Common myeloid progenitor, CD34-positive (primary cell): ENCODE measurements at regions not wholly inside any gene's neighbourhood (a gene's known extent, or its start where the extent isn't known, plus 50 kb on each side); places are given as distances from the start of the nearest gene placed in this dataset.
A peak's percentile ranks its signal among the peaks of the same experiment; 100 is the strongest.
"Not testable (repeated sequence)": the region's sequence is repeated elsewhere in the genome, so short reads cannot be mapped to it uniquely, and the experiment has no call there.

Source experiments
- CTCF ChIA-PET: fragments of 350-600 bp; sonication (Branson Sonifier 250); formaldehyde crosslinking; loops from one replicate; lab custom pipeline; 2021; ENCODE audit warnings: antibody characterized with exemption; lab: Charles Lee
- POLR2A ChIA-PET: fragments of 350-600 bp; sonication (Branson Sonifier 250); formaldehyde crosslinking; loops from one replicate; lab custom pipeline; 2021; ENCODE audit warnings: antibody characterized with exemption; lab: Charles Lee
- DNase-seq, 3 donors: peaks; one replicate each; pipeline versions ENCODE4 v3.0.0 to v3.0.0-alpha.2; 2013
- H3K27ac ChIP-seq, 2 experiments: 1 replicate in 1 of 2; 2 replicates in 1 of 2; pipeline ENCODE4 v1.7.0; 2013; ENCODE audit warnings: inconsistent platforms in 2 of 2, low read length in 2 of 2, mild to moderate bottlenecking in 2 of 2, low read depth in 1 of 2, moderate library complexity in 1 of 2; ENCODE audit not compliant: severe bottlenecking in 2 of 2, insufficient read depth in 1 of 2, poor library complexity in 1 of 2
- H3K27me3 ChIP-seq, 5 experiments: replicated peaks in 2 of 5; 1 replicate in 3 of 5; 2 replicates in 2 of 5; pipeline versions ENCODE4 v1.6.1 to v1.7.0; 2013; ENCODE audit warnings: low read length in 4 of 5, mild to moderate bottlenecking in 2 of 5, moderate library complexity in 2 of 5, inconsistent platforms in 1 of 5; ENCODE audit not compliant: insufficient read depth in 5 of 5, control insufficient read depth in 4 of 5
- H3K36me3 ChIP-seq, 4 experiments: 1 replicate in 2 of 4; 2 replicates in 2 of 4; pipeline versions ENCODE4 v1.6.1 to v1.7.0; 2013; ENCODE audit warnings: low read length in 3 of 4, control low read depth in 1 of 4, mild to moderate bottlenecking in 1 of 4; ENCODE audit not compliant: control insufficient read depth in 4 of 4, insufficient read depth in 4 of 4
- H3K4me1 ChIP-seq, 4 experiments: 1 replicate in 3 of 4; 2 replicates in 1 of 4; pipeline versions ENCODE4 v1.6.1 to v1.7.1; 2013; ENCODE audit warnings: low read length in 3 of 4, mild to moderate bottlenecking in 3 of 4, control low read depth in 1 of 4, inconsistent platforms in 1 of 4, moderate library complexity in 1 of 4; ENCODE audit not compliant: control insufficient read depth in 4 of 4, insufficient read depth in 4 of 4; ENCODE audit errors: control extremely low read depth in 1 of 4
- H3K4me3 ChIP-seq, 7 experiments: 1 replicate in 4 of 7; 2 replicates in 3 of 7; pipeline versions ENCODE4 v1.5.1 to v1.7.0; 2013; ENCODE audit warnings: mild to moderate bottlenecking in 7 of 7, low read length in 6 of 7, moderate library complexity in 6 of 7, inconsistent platforms in 2 of 7, low read depth in 2 of 7, control low read depth in 1 of 7; ENCODE audit not compliant: insufficient read depth in 4 of 7, control insufficient read depth in 1 of 7; ENCODE audit errors: extremely low read depth in 1 of 7
- H3K9me3 ChIP-seq, 5 experiments: 1 replicate in 4 of 5; 2 replicates in 1 of 5; pipeline versions ENCODE4 v1.6.1 to v1.7.1; 2013; ENCODE audit warnings: low read length in 4 of 5, mild to moderate bottlenecking in 2 of 5, inconsistent platforms in 1 of 5, low read depth in 1 of 5, moderate library complexity in 1 of 5; ENCODE audit not compliant: control insufficient read depth in 4 of 5, insufficient read depth in 2 of 5; ENCODE audit errors: control extremely low read depth in 1 of 5
- WGBS: methylation state at CpG from one replicate; pipeline ENCODE4 v1.1.5; 2013; ENCODE audit not compliant: insufficient coverage; 5-methylcytosine and 5-hydroxymethylcytosine counted together

DNA sequence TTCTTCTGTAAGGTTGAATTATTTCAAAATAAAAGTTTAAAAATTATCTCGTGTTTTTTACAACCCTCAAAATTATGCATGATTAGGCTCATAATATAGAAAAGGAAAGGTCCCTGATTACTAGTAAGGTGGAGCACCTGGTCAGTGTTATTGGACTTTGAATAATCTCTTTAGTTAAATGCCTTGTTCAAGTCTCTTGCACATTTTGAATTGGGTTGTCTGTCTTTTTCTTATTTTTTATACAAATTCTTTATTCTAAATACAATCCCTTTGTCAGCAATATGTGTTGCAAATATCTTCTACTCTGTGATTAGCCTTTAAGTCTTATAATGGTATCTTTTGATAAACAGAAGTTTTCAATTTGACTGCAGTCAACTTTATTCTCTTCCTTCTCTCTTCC lies 100.7 kb upstream of the TNFSF4 start:
- WGBS, result no CpG with 5 or more reads among the region's 1 CpG
- no peak overlapping the region for H3K4me3 ChIP-seq
- DNase-seq, result no peak
- H3K27ac ChIP-seq, result no peak overlapping the region
- peaks cover 0 to 5% (median 0%) of the 10 kb centered on the region in 4 experiments for H3K4me1 ChIP-seq
- H3K36me3 ChIP-seq, result no peaks in the 10 kb centered on the region
- H3K27me3 ChIP-seq, result no peaks in the 10 kb centered on the region
- peaks cover 0 to 7% (median 0%) of the 10 kb centered on the region in 5 experiments for H3K9me3 ChIP-seq
- ChIA-PET POLR2A (no interaction called here), CTCF (no interaction called here)

DNA sequence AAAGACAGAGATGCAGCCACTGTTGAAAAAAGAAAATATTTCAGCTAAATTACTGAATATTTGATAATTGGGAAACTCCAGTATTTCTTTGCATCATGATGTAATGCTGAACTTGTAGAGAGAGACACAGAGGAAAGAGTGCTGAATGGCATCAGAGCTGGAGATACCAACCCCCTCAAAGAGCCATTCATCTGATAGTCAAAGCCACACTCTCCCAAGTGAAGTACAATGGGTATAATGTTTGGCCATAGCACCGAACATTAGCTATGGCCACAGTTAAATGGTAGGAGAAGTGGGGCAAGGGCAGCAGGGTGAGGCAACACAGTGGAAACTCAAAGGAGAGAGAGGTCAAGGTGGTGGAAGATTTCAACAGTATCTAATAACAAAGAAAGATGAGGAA lies 107.5 kb upstream of the TNFSF4 start:
- H3K4me1 ChIP-seq, result no peaks in the 10 kb centered on the region
- H3K27me3 ChIP-seq, result no peaks in the 10 kb centered on the region
- H3K27ac ChIP-seq, result no peak overlapping the region
- DNase-seq, result no peak
- H3K4me3 ChIP-seq, result no peak overlapping the region
- POLR2A ChIA-PET, result no interaction called here
- no peaks in the 10 kb centered on the region for H3K36me3 ChIP-seq
- WGBS, result 88% methylated on average over 1 of the region's 1 CpG
- CTCF ChIA-PET, result no interaction called here
- peaks cover 0 to 2% (median 0%) of the 10 kb centered on the region in 5 experiments for H3K9me3 ChIP-seq

DNA sequence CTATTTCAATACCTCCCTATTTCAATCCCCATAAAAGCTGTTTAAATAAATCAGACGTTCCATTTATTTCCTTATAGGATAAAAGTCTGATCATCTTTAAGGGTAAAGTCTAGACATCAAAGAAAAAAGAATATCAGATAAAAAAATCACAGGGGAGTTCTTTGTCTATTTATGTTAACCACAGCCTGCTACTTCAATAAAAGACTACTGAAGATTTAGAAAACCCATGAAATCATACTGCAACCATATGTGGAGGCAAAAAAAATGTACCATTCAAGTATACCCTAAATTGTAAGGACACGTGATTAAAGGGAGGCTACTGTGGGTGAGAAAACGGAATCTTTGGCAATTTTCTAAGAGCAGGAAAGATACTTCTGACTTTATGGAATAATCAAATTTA lies 108.2 kb upstream of the TNFSF4 start:
- no peaks in the 10 kb centered on the region for H3K4me1 ChIP-seq
- no CpG with 5 or more reads among the region's 3 CpGs for WGBS
- no peaks in the 10 kb centered on the region for H3K27me3 ChIP-seq
- H3K36me3 ChIP-seq, result no peaks in the 10 kb centered on the region
- H3K27ac ChIP-seq, result no peak overlapping the region
- CTCF ChIA-PET, result no interaction called here
- DNase-seq, result no peak
- peaks cover 0 to 2% (median 0%) of the 10 kb centered on the region in 5 experiments for H3K9me3 ChIP-seq
- H3K4me3 ChIP-seq, result no peak overlapping the region
- POLR2A ChIA-PET, result no interaction called here

DNA sequence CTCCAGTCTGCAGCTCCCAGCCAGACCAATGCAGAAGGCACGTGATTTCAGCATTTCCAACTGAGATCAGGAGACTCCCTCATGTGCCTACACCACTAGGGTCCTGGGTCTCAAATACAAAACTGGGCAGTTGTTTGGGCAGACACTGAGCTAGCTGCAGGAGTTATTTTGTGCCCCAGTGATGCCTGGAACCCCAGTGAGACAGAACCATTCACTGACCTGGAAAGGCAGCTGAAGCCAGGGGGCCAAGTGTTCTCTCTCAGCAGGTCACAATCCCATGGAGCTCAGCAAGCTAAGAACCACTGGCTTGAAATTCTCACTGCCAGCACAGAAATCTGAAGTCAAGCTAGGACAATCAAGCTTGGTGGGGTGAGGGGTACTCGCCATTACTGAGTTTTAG lies 111.7 kb upstream of the TNFSF4 start:
- POLR2A ChIA-PET, result no interaction called here
- no peak overlapping the region for H3K27ac ChIP-seq
- H3K9me3 ChIP-seq, result peaks cover 0 to 2% (median 0%) of the 10 kb centered on the region in 5 experiments
- H3K36me3 ChIP-seq, result no peaks in the 10 kb centered on the region
- CTCF ChIA-PET, result interaction anchor here (0.6 to 1.1 kb wide), 2 partner anchors 18 to 508 kb away, joined by 3 to 4 read pairs; no protein-coding TSS in a partner anchor
- DNase-seq, result no peak
- H3K4me3 ChIP-seq, result no peak overlapping the region
- no peaks in the 10 kb centered on the region for H3K4me1 ChIP-seq
- no peaks in the 10 kb centered on the region for H3K27me3 ChIP-seq
- 100% methylated on average over 2 of the region's 2 CpGs for WGBS

DNA sequence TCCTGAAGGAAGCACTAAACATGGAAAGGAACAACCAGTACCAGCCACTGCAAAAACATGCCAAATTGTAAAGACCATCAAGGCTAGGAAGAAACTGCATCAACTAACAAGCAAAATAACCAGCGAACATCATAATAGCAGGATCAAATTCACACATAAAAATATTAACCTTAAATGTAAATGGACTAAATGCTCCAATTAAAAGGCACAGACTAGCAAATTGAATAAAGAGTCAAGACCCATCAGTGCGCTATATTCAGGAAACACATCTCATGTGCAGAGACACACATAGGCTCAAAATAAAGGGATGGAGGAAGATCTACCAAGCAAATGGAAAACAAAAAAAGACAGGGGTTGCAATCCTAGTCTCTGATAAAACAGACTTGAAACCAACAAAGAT lies 117.2 kb upstream of the TNFSF4 start:
- H3K4me3 ChIP-seq, H3K27me3 ChIP-seq, H3K27ac ChIP-seq, CTCF ChIA-PET, DNase-seq, POLR2A ChIA-PET, H3K9me3 ChIP-seq, H3K36me3 ChIP-seq, H3K4me1 ChIP-seq: not testable (repeated sequence)
- no CpG with 5 or more reads among the region's 2 CpGs for WGBS

DNA sequence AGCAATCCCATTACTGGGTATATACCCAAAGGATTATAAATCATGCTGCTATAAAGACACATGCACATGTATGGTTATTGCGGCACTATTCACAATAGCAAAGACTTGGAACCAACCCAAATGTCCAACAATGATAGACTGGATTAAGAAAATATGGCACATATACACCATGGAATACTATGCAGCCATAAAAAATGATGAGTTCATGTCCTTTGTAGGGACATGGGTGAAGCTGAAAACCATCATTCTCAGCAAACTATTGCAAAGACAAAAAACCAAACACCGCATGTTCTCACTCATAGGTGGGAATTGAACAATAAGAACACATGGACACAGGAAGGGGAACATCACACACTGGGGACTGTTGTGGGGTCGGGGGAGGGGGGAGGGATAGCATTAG lies 120.9 kb upstream of the TNFSF4 start:
- H3K27ac ChIP-seq, DNase-seq, H3K36me3 ChIP-seq, H3K9me3 ChIP-seq, CTCF ChIA-PET, H3K4me3 ChIP-seq, POLR2A ChIA-PET, H3K27me3 ChIP-seq: not testable (repeated sequence)
- WGBS, result no CpG with 5 or more reads among the region's 3 CpGs
- H3K4me1 ChIP-seq, result peaks cover 0 to 31% (median 17%) of the 10 kb centered on the region in 4 experiments

DNA sequence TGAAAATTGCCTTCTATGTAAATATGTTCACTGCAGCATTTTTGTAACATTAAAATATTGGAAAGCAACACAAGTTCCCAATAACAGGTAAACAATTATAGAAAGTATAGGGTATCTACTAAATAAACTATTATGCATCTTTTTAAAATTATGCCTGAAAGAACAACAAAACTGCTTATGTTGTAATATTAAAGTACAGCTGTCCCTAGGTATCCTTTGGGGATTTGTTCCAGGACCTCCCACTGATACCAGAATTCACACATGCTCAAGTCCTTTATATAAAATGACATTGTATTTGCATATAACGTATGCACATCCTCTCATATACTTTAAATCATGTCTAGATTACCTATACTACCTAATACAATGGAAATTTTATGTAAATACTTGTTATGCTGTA lies 121.8 kb upstream of the TNFSF4 start:
- Histone ChIP-seq H3K27me3 (no peaks in the 10 kb centered on the region), H3K4me1 (peaks cover 0 to 31% (median 17%) of the 10 kb centered on the region in 4 experiments), H3K36me3 (no peaks in the 10 kb centered on the region), H3K9me3 (no peaks in the 10 kb centered on the region), H3K27ac (no peak overlapping the region), H3K4me3 (no peak overlapping the region)
- no CpG with 5 or more reads among the region's 1 CpG for WGBS
- CTCF ChIA-PET, result no interaction called here
- peak in 1 of 3 donors; percentile 6 for DNase-seq
- POLR2A ChIA-PET, result no interaction called here
